ENCODE measurements at regions not wholly inside any gene's neighbourhood (a gene's known extent, or its start where the extent isn't known, plus 50 kb on each side); places are given as distances from the start of the nearest gene placed in this dataset.

- 49 to 86% (median 65%) methylated on average over 3 of the region's 3 CpGs for WGBS, 5 donors
Observed at GRCh38 chr3:153043729-153044328, 118.2 kb upstream of the RAP2B start.

GRCh38 chr3:153045150-153045549 lies 116.9 kb upstream of the RAP2B start:
- no peak for DNase-seq
- intact Hi-C loops (cut with DNase I; ENCODE audit: low total_unique reads): no loop called here
- no peaks in the 10 kb centered on the region for H3K27me3 ChIP-seq
- TF ChIP-seq CTCF (IDR thresholded peaks at IDR 0.05) (no peak), POLR2AphosphoS5 (IDR thresholded peaks at IDR 0.05) (no peak), EP300 (IDR thresholded peaks at IDR 0.05) (no peak), POLR2A (IDR thresholded peaks at IDR 0.05) (no peak)
- no peaks in the 10 kb centered on the region for H3K9me3 ChIP-seq
- no peak overlapping the region for H3K27ac ChIP-seq
- H3K4me1 ChIP-seq: peaks cover 0 to 13% (median 3%) of the 10 kb centered on the region in 4 donors
- H3K4me3 ChIP-seq: no peak overlapping the region
- no peaks in the 10 kb centered on the region for H3K36me3 ChIP-seq

More at GRCh38 chr3:153043729-153044328, 118.2 kb upstream of the RAP2B start:
- peaks cover 0 to 13% (median 3%) of the 10 kb centered on the region in 4 donors for H3K4me1 ChIP-seq
- no peak overlapping the region for H3K4me3 ChIP-seq
- no peak for DNase-seq
- H3K27me3 ChIP-seq: no peaks in the 10 kb centered on the region
- no peak overlapping the region for H3K27ac ChIP-seq
- no peaks in the 10 kb centered on the region for H3K9me3 ChIP-seq
- intact Hi-C loops (cut with DNase I; ENCODE audit: low total_unique reads): loop anchor here (5.0 kb wide), 1 partner anchor 723 kb away; no protein-coding TSS in a partner anchor
- H3K36me3 ChIP-seq: no peaks in the 10 kb centered on the region
- TF ChIP-seq POLR2A (IDR thresholded peaks at IDR 0.05): no peak
- TF ChIP-seq EP300 (IDR thresholded peaks at IDR 0.05): no peak
- no peak for TF ChIP-seq CTCF (IDR thresholded peaks at IDR 0.05)
- TF ChIP-seq POLR2AphosphoS5 (IDR thresholded peaks at IDR 0.05): no peak

GRCh38 chr3:153050978-153051377 lies 111.0 kb upstream of the RAP2B start:
- H3K27me3 ChIP-seq: no peaks in the 10 kb centered on the region
- no peak overlapping the region for H3K4me3 ChIP-seq
- WGBS, 5 donors: 88 to 98% (median 95%) methylated on average over 6 of the region's 6 CpGs
- H3K9me3 ChIP-seq: no peaks in the 10 kb centered on the region
- intact Hi-C loops (cut with DNase I; ENCODE audit: low total_unique reads): no loop called here
- DNase-seq: no peak
- H3K27ac ChIP-seq: peak overlapping the region in 3 of 5 donors; percentile 35 to 69 (median 69)
- TF ChIP-seq CTCF (IDR thresholded peaks at IDR 0.05) (no peak), POLR2AphosphoS5 (IDR thresholded peaks at IDR 0.05) (no peak), EP300 (IDR thresholded peaks at IDR 0.05) (no peak), POLR2A (IDR thresholded peaks at IDR 0.05) (no peak)
- no peaks in the 10 kb centered on the region for H3K36me3 ChIP-seq
- peaks cover 0 to 7% (median 0%) of the 10 kb centered on the region in 4 donors for H3K4me1 ChIP-seq

GRCh38 chr3:153051427-153052095 lies 110.5 kb upstream of the RAP2B start:
- no peaks in the 10 kb centered on the region for H3K27me3 ChIP-seq
- TF ChIP-seq POLR2AphosphoS5 (IDR thresholded peaks at IDR 0.05) (peak in 2 of 3 donors; percentile 63 to 73), EP300 (IDR thresholded peaks at IDR 0.05) (no peak)
- H3K36me3 ChIP-seq: no peaks in the 10 kb centered on the region
- H3K4me3 ChIP-seq: no peak overlapping the region
- 60 to 69% (median 67%) methylated on average over 6 of the region's 6 CpGs for WGBS, 5 donors
- peak overlapping the region; percentile 2 to 69 (median 35) for H3K27ac ChIP-seq
- no peaks in the 10 kb centered on the region for H3K9me3 ChIP-seq
- H3K4me1 ChIP-seq: peaks cover 0 to 7% (median 0%) of the 10 kb centered on the region in 4 donors
- DNase-seq: peak in 1 of 2 donors; percentile 53
- intact Hi-C loops (cut with DNase I; ENCODE audit: low total_unique reads): no loop called here

- Histone ChIP-seq H3K36me3 (no peaks in the 10 kb centered on the region), H3K9me3 (no peaks in the 10 kb centered on the region), H3K4me3 (no peak overlapping the region), H3K4me1 (peaks cover 0 to 7% (median 0%) of the 10 kb centered on the region in 4 donors), H3K27ac (peak overlapping the region; percentile 2 to 69 (median 35)), H3K27me3 (no peaks in the 10 kb centered on the region)
- intact Hi-C loops (cut with DNase I; ENCODE audit: low total_unique reads): no loop called here
- TF ChIP-seq POLR2A (IDR thresholded peaks at IDR 0.05) (no peak), POLR2AphosphoS5 (IDR thresholded peaks at IDR 0.05) (peak in 2 of 3 donors; percentile 58 to 63)
- peak; percentile 47 to 52 for DNase-seq
- WGBS, 5 donors: 47 to 65% (median 54%) methylated on average over 4 of the region's 4 CpGs
Observed at GRCh38 chr3:153052096-153052460, 109.9 kb upstream of the RAP2B start.
